Fibroblast of the aortic adventitia (primary cell): ENCODE measurements at regions not wholly inside any gene's neighbourhood (a gene's known extent, or its start where the extent isn't known, plus 50 kb on each side); places are given as distances from the start of the nearest gene placed in this dataset.
A peak's percentile ranks its signal among the peaks of the same experiment; 100 is the strongest.
"Not testable (repeated sequence)": the region's sequence is repeated elsewhere in the genome, so short reads cannot be mapped to it uniquely, and the experiment has no call there.

Experiments used
- DNase-seq: peaks from one replicate; pipeline ENCODE4 v3.0.0-alpha.2; 2010; ENCODE audit warnings: low read depth
- H3K4me3 ChIP-seq: 2 replicates; pipeline ENCODE4 v1.5.1; 2011; ENCODE audit warnings: low read depth, mild to moderate bottlenecking, control low read depth, low read length, moderate library complexity
- CTCF ChIP-seq: IDR thresholded peaks from 2 replicates; pipeline ENCODE4 v1.5.1; 2011; ENCODE audit warnings: mild to moderate bottlenecking, low read length, control low read depth, inconsistent platforms; ENCODE audit not compliant: insufficient read depth

- no peak for TF ChIP-seq CTCF
- DNase-seq: no peak
- no peak overlapping the region for H3K4me3 ChIP-seq
Observed at GRCh38 chr21:36255663-36256062, 64.3 kb upstream of the MORC3 start.

GRCh38 chr21:36257657-36258056 is 62.3 kb upstream of the MORC3 start:
- no peak overlapping the region for H3K4me3 ChIP-seq
- DNase-seq: no peak
- TF ChIP-seq CTCF: no peak

- DNase-seq: peak; percentile 86
- TF ChIP-seq CTCF: peak; percentile 76
- peak overlapping the region; percentile 65 for H3K4me3 ChIP-seq
Observed at GRCh38 chr21:36260030-36260787, 59.8 kb upstream of the MORC3 start.

GRCh38 chr21:36260802-36261201 is 59.2 kb upstream of the MORC3 start:
- H3K4me3 ChIP-seq: no peak overlapping the region
- no peak for DNase-seq
- no peak for TF ChIP-seq CTCF

GRCh38 chr21:36261459-36261858 is 58.5 kb upstream of the MORC3 start:
- DNase-seq: no peak
- no peak for TF ChIP-seq CTCF
- no peak overlapping the region for H3K4me3 ChIP-seq

GRCh38 chr21:36263797-36264196 is 56.2 kb upstream of the MORC3 start:
- no peak overlapping the region for H3K4me3 ChIP-seq
- no peak for TF ChIP-seq CTCF
- no peak for DNase-seq

GRCh38 chr21:36265431-36265830 is 54.6 kb upstream of the MORC3 start:
- TF ChIP-seq CTCF: no peak
- no peak overlapping the region for H3K4me3 ChIP-seq
- DNase-seq: no peak

- DNase-seq, H3K4me3 ChIP-seq: not testable (repeated sequence)
Observed at GRCh38 chr21:36267828-36268227, 52.2 kb upstream of the MORC3 start.

- DNase-seq, H3K4me3 ChIP-seq: not testable (repeated sequence)
Observed at GRCh38 chr21:36268264-36268663, 51.7 kb upstream of the MORC3 start.
